ENCODE measurements at regions not wholly inside any gene's neighbourhood (a gene's known extent, or its start where the extent isn't known, plus 50 kb on each side); places are given as distances from the start of the nearest gene placed in this dataset.
"Not testable (repeated sequence)": the region's sequence is repeated elsewhere in the genome, so short reads cannot be mapped to it uniquely, and the experiment has no call there.

DNA sequence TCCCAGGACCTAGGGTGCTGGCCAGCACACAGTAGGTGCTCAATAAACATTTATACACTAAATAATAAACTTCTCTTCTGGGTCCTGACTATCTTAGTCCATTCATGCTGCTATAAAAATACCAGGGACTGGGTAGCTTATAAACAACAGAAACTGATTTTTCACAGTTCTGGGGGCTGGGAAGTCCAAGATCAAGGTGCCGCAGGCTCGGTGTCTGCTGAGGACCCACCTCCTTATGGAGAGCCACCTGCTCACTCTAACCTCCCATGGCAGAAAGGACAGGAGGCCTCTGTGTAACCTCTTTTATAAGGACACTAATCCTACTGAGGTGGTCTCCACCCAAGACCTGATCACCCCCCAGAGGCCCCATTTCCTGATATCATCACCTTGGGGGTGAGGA, 114.4 kb upstream of the IQSEC1 start:
- no peaks in the 10 kb centered on the region for H3K9me3 ChIP-seq (ENCODE audit: severe bottlenecking)
- no peaks in the 10 kb centered on the region for H3K27me3 ChIP-seq (ENCODE audit: insufficient read depth, poor library complexity, severe bottlenecking)
- H3K4me1 ChIP-seq (ENCODE audit: insufficient read depth, poor library complexity, severe bottlenecking), result no peaks in the 10 kb centered on the region
- no peak overlapping the region for H3K27ac ChIP-seq (ENCODE audit: poor library complexity, severe bottlenecking)
- ATAC-seq (ENCODE audit: low read depth), result no peak
- no peak for DNase-seq (ENCODE audit: low spot score)
- no peak overlapping the region for H3K4me3 ChIP-seq (ENCODE audit: severe bottlenecking)
- TF ChIP-seq, protein P1, sequence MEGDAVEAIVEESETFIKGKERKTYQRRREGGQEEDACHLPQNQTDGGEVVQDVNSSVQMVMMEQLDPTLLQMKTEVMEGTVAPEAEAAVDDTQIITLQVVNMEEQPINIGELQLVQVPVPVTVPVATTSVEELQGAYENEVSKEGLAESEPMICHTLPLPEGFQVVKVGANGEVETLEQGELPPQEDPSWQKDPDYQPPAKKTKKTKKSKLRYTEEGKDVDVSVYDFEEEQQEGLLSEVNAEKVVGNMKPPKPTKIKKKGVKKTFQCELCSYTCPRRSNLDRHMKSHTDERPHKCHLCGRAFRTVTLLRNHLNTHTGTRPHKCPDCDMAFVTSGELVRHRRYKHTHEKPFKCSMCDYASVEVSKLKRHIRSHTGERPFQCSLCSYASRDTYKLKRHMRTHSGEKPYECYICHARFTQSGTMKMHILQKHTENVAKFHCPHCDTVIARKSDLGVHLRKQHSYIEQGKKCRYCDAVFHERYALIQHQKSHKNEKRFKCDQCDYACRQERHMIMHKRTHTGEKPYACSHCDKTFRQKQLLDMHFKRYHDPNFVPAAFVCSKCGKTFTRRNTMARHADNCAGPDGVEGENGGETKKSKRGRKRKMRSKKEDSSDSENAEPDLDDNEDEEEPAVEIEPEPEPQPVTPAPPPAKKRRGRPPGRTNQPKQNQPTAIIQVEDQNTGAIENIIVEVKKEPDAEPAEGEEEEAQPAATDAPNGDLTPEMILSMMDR (IDR thresholded peaks at IDR 0.05; ENCODE audit: poor library complexity, severe bottlenecking), result no peak
- no peaks in the 10 kb centered on the region for H3K36me3 ChIP-seq (ENCODE audit: low read depth)

DNA sequence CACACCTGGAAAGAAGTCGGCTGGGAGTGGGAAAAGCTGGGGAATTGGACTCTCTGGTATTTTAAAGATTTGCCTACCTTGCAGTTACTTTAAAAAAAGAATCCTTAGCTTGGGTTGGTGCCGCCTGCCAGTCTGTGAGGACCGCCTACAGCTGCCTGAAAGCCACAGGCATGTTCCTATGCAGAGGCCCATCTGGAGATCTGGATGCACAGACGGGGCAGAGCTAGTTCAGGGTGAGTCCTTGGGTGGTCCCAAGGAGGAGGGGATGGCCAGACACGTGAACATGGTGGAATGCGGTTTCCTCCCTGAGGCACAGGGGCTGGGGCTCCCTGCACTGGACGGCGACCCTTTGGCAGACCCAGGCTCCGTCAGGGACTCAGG, 113.2 kb upstream of the IQSEC1 start:
- H3K27ac ChIP-seq (ENCODE audit: poor library complexity, severe bottlenecking), result no peak overlapping the region
- TF ChIP-seq, protein P1 (IDR thresholded peaks at IDR 0.05; ENCODE audit: poor library complexity, severe bottlenecking), result no peak
- ATAC-seq (ENCODE audit: low read depth) (no peak), DNase-seq (ENCODE audit: low spot score) (no peak)
- H3K9me3 ChIP-seq (ENCODE audit: severe bottlenecking), result no peaks in the 10 kb centered on the region
- no peaks in the 10 kb centered on the region for H3K27me3 ChIP-seq (ENCODE audit: insufficient read depth, poor library complexity, severe bottlenecking)
- no peaks in the 10 kb centered on the region for H3K36me3 ChIP-seq (ENCODE audit: low read depth)
- H3K4me1 ChIP-seq (ENCODE audit: insufficient read depth, poor library complexity, severe bottlenecking), result no peaks in the 10 kb centered on the region
- H3K4me3 ChIP-seq (ENCODE audit: severe bottlenecking), result no peak overlapping the region

DNA sequence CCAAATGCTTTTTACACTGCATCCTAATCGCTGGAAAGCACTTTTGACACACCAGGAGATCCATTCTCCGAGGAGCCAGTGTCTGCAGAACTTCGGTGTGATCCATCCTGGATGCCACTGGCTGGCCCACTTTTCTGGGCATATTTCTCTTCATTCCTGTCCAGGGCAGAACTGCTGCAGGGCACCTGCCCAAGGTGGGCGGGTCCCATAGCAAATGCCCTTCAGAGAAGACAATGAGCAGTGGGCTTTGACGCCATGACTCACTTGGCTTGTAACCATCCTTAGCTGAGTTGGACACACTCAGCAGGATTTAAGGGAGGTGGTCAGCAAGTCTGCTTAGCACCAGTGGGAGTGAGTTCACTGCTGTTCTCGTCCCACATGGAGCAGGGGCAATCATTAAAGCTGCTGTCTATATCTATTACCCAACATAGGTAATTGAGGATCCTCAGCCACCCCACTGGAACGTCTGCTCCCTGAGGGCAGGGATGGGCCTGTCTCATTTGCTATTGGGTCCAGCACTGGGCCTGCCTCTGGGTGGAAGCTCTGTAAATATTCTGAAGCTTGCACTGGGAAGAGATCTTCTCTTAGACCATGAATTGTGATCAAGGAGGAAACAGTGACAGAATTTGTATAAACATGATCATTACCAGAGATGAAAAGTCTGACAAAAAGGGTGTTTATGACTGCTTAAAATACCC, 112.7 kb upstream of the IQSEC1 start:
- H3K9me3 ChIP-seq (ENCODE audit: severe bottlenecking), result no peaks in the 10 kb centered on the region
- ATAC-seq (ENCODE audit: low read depth) (no peak), DNase-seq (ENCODE audit: low spot score) (no peak)
- H3K27ac ChIP-seq (ENCODE audit: poor library complexity, severe bottlenecking), result no peak overlapping the region
- H3K4me3 ChIP-seq (ENCODE audit: severe bottlenecking), result no peak overlapping the region
- H3K4me1 ChIP-seq (ENCODE audit: insufficient read depth, poor library complexity, severe bottlenecking), result no peaks in the 10 kb centered on the region
- H3K36me3 ChIP-seq (ENCODE audit: low read depth), result no peaks in the 10 kb centered on the region
- TF ChIP-seq, protein P1 (IDR thresholded peaks at IDR 0.05; ENCODE audit: poor library complexity, severe bottlenecking), result no peak
- H3K27me3 ChIP-seq (ENCODE audit: insufficient read depth, poor library complexity, severe bottlenecking), result no peaks in the 10 kb centered on the region

DNA sequence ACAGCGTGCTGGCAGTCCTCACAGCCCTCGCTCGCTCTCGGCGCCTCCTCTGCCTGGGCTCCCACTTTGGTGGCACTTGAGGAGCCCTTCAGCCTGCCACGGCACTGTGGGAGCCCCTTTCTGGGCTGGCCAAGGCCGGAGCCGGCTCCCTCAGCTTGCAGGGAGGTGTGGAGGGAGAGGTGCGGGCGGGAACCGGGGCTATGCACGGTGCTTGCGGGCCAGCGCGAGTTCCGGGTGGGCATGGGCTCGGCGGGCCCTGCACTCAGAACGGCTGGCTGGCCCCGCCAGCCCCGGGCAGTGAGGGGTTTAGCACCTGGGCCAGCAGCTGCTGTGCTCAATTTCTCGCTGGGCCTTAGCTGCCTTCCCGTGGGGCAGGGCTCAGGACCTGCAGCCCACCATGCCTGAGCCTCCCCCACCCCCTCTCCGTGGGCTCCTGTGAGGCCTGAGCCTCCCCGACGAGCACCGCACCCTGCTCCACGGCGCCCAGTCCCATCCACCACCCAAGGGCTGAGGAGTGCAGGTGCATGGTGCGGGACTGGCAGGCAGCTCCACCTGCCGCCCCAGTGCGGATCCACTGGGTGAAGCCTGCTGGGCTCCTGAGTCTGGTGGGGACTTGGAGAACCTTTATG, 106.5 kb upstream of the IQSEC1 start:
- not testable (repeated sequence) for H3K4me3 ChIP-seq (ENCODE audit: severe bottlenecking); H3K4me1 ChIP-seq (ENCODE audit: insufficient read depth, poor library complexity, severe bottlenecking); H3K36me3 ChIP-seq (ENCODE audit: low read depth); ATAC-seq (ENCODE audit: low read depth); H3K27ac ChIP-seq (ENCODE audit: poor library complexity, severe bottlenecking); DNase-seq (ENCODE audit: low spot score); H3K27me3 ChIP-seq (ENCODE audit: insufficient read depth, poor library complexity, severe bottlenecking); H3K9me3 ChIP-seq (ENCODE audit: severe bottlenecking)

DNA sequence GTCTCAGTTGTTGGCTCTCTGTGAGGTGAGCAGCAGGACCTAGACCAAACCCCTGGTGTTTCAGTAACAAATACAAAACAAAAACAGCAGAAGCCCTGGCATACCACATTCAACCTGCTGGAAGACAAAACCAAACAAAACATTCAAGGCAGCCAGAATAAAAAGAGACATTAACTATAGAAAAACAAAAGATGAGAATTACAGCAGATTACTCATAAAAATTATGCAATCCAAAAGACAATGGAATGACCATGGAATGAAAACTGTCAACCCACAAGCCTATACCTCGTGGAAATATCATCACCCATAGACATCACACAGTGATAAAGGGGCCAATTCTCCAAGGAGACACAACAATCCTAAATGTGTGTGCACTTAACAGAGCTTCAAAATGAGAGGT, 106.0 kb upstream of the IQSEC1 start:
- TF ChIP-seq, protein P1 (IDR thresholded peaks at IDR 0.05; ENCODE audit: poor library complexity, severe bottlenecking), result no peak
- DNase-seq (ENCODE audit: low spot score) (no peak), ATAC-seq (ENCODE audit: low read depth) (no peak)
- Histone ChIP-seq H3K36me3 (ENCODE audit: low read depth) (no peaks in the 10 kb centered on the region), H3K27ac (ENCODE audit: poor library complexity, severe bottlenecking) (no peak overlapping the region), H3K4me3 (ENCODE audit: severe bottlenecking) (no peak overlapping the region), H3K9me3 (ENCODE audit: severe bottlenecking) (peaks cover 6% of the 10 kb centered on the region), H3K27me3 (ENCODE audit: insufficient read depth, poor library complexity, severe bottlenecking) (no peaks in the 10 kb centered on the region), H3K4me1 (ENCODE audit: insufficient read depth, poor library complexity, severe bottlenecking) (no peaks in the 10 kb centered on the region)
